Gastroesophageal sphincter (tissue), 4 donors: ENCODE measurements at regions not wholly inside any gene's neighbourhood (a gene's known extent, or its start where the extent isn't known, plus 50 kb on each side); places are given as distances from the start of the nearest gene placed in this dataset.

Source experiments
- ATAC-seq: fragments of 150-250 bp; one replicate; pipeline ENCODE4 v1.9.1; 2016; ENCODE audit warnings: mild to moderate bottlenecking, moderate library complexity
- H3K27ac ChIP-seq, 4 donors: fragments of 200-600 bp; sonication (generic) in 3 of 4; 1 replicate in 3 of 4; 2 replicates in 1 of 4; pipeline ENCODE4 v1.5.1; 2016 to 2019
- H3K27me3 ChIP-seq: fragments of 200-600 bp; sonication (generic); one replicate; pipeline ENCODE4 v1.5.1; 2019
- H3K36me3 ChIP-seq, 2 donors: fragments of 200-600 bp; sonication (generic); one replicate each; pipeline ENCODE4 v1.5.1; 2019; ENCODE audit warnings: control low read depth in 1 of 2
- H3K4me1 ChIP-seq, 3 donors: fragments of 200-600 bp; sonication (generic); 1 replicate in 2 of 3; 2 replicates in 1 of 3; pipeline ENCODE4 v1.5.1; 2016 to 2019; ENCODE audit warnings: control low read depth in 2 of 3
- H3K4me3 ChIP-seq, 2 donors: fragments of 200-600 bp; sonication (generic); one replicate each; pipeline ENCODE4 v1.5.1; 2019; ENCODE audit warnings: mild to moderate bottlenecking in 1 of 2, moderate library complexity in 1 of 2
- H3K9me3 ChIP-seq, 3 donors: fragments of 200-600 bp; sonication (generic); one replicate each; pipeline ENCODE4 v1.5.1; 2017 to 2019; ENCODE audit warnings: control low read depth in 2 of 3
- EP300 ChIP-seq: sonication (generic); formaldehyde crosslinking; IDR thresholded peaks from one replicate; pipeline ENCODE4 v1.6.1; 2017; ENCODE audit warnings: antibody characterized with exemption, mild to moderate bottlenecking
- POLR2A ChIP-seq, 2 donors: fragments of 450-650 bp; IDR thresholded peaks; one replicate each; pipeline ENCODE4 v1.6.1; 2017; ENCODE audit warnings: antibody characterized with exemption in 2 of 2, mild to moderate bottlenecking in 2 of 2, moderate library complexity in 1 of 2
- POLR2AphosphoS5 ChIP-seq: sonication (generic); formaldehyde crosslinking; IDR thresholded peaks from one replicate; pipeline ENCODE4 v1.6.1; 2017; ENCODE audit warnings: antibody characterized with exemption
- WGBS, 2 donors: methylation state at CpG; one replicate each; pipeline ENCODE4 v1.1.5; 2018; ENCODE audit warnings: low coverage in 1 of 2; 5-methylcytosine and 5-hydroxymethylcytosine counted together
- TF ChIP-seq, protein P1 (sequence below), 4 experiments: fragments of 200-600 bp in 2 of 4; fragments of 450-650 bp in 2 of 4; sonication (generic) in 1 of 4; IDR thresholded peaks; one replicate each; pipeline ENCODE4 v1.5.1; 2017 to 2019; ENCODE audit warnings: antibody characterized with exemption in 4 of 4, mild to moderate bottlenecking in 2 of 4, moderate library complexity in 2 of 4

DNA sequence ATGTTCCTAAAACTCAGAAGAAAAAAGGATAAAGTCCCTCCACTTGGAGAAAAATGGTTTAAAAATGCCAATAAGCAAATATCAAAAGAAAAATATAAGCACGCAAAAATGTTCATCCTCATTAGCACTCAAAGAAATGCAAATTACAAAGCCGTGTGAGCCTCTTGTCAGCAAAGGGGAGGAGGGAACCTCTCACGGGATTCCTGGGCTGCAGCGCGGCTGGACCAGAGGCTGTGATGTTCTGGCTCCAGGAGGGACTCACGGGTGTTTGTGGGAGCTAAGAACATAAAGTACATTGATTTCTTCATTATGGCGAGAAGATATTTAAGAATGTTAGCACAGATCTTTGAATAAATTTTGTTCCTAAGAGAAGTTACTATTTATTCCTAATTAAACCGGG, 1451.2 kb downstream of the BRD1 start:
- no peaks in the 10 kb centered on the region for H3K9me3 ChIP-seq
- WGBS, 2 donors: 19 to 20% methylated on average over 8 of the region's 8 CpGs
- H3K4me1 ChIP-seq: no peaks in the 10 kb centered on the region
- ATAC-seq: no peak
- no peak overlapping the region for H3K27ac ChIP-seq
- TF ChIP-seq EP300 (no peak), POLR2A (IDR thresholded peaks at IDR 0.05) (no peak), POLR2AphosphoS5 (no peak)
- TF ChIP-seq, protein P1, sequence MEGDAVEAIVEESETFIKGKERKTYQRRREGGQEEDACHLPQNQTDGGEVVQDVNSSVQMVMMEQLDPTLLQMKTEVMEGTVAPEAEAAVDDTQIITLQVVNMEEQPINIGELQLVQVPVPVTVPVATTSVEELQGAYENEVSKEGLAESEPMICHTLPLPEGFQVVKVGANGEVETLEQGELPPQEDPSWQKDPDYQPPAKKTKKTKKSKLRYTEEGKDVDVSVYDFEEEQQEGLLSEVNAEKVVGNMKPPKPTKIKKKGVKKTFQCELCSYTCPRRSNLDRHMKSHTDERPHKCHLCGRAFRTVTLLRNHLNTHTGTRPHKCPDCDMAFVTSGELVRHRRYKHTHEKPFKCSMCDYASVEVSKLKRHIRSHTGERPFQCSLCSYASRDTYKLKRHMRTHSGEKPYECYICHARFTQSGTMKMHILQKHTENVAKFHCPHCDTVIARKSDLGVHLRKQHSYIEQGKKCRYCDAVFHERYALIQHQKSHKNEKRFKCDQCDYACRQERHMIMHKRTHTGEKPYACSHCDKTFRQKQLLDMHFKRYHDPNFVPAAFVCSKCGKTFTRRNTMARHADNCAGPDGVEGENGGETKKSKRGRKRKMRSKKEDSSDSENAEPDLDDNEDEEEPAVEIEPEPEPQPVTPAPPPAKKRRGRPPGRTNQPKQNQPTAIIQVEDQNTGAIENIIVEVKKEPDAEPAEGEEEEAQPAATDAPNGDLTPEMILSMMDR (IDR thresholded peaks at IDR 0.05): no peak
- H3K4me3 ChIP-seq: no peak overlapping the region
- H3K27me3 ChIP-seq: peaks cover 54% of the 10 kb centered on the region
- no peaks in the 10 kb centered on the region for H3K36me3 ChIP-seq

- peaks cover 40% of the 10 kb centered on the region for H3K27me3 ChIP-seq
- ATAC-seq: no peak
- H3K27ac ChIP-seq: no peak overlapping the region
- TF ChIP-seq POLR2AphosphoS5: no peak
- TF ChIP-seq POLR2A (IDR thresholded peaks at IDR 0.05): no peak
- TF ChIP-seq, protein P1 (IDR thresholded peaks at IDR 0.05): no peak
- TF ChIP-seq EP300: no peak
- H3K4me3 ChIP-seq: no peak overlapping the region
- WGBS, 2 donors: 65 to 90% methylated on average over 2 to 3 of the region's 12 CpGs
- H3K9me3 ChIP-seq: no peaks in the 10 kb centered on the region
- peaks cover 0 to 10% (median 0%) of the 10 kb centered on the region in 3 donors for H3K4me1 ChIP-seq
- no peaks in the 10 kb centered on the region for H3K36me3 ChIP-seq
Measured at GRCh38 chr22:48373626-48374173, 1454.0 kb downstream of the BRD1 start.

- WGBS, 2 donors: 83% methylated on average over 1 of the region's 7 CpGs; no CpG with 5 or more reads in 1 of the 2 donors
Measured at GRCh38 chr22:48372390-48372789, 1455.3 kb downstream of the BRD1 start.

DNA sequence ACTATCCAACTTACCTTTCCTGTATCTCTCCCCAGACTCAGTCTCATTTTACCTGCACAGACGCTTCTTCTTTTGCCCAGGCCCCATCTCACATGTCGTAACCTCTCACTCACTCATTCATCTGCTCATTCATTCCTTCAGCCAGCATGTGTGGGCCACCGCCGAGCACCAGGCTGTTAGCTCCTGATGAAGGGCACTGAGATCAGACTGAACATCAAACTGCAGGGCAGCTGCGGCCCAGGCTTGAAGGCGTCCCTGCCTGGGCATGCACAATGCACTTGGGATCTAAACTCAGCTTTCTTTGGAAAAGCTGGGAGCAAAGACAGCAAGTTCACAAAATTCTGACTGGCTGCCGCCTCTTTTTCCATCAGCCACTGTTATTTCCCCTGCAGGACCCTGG, 1456.3 kb downstream of the BRD1 start:
- H3K9me3 ChIP-seq: no peaks in the 10 kb centered on the region
- no peak overlapping the region for H3K27ac ChIP-seq
- no peak for ATAC-seq
- H3K27me3 ChIP-seq: peaks cover 22% of the 10 kb centered on the region
- H3K36me3 ChIP-seq: no peaks in the 10 kb centered on the region
- no peak overlapping the region for H3K4me3 ChIP-seq
- 73 to 83% methylated on average over 2 of the region's 7 CpGs for WGBS, 2 donors
- no peak for TF ChIP-seq EP300
- peaks cover 0 to 10% (median 0%) of the 10 kb centered on the region in 3 donors for H3K4me1 ChIP-seq

More at GRCh38 chr22:48372390-48372789, 1455.3 kb downstream of the BRD1 start:
- Histone ChIP-seq H3K4me3 (no peak overlapping the region), H3K4me1 (peaks cover 0 to 10% (median 0%) of the 10 kb centered on the region in 3 donors), H3K27me3 (peaks cover 29% of the 10 kb centered on the region), H3K27ac (no peak overlapping the region), H3K36me3 (no peaks in the 10 kb centered on the region), H3K9me3 (no peaks in the 10 kb centered on the region)
- ATAC-seq: no peak
- TF ChIP-seq POLR2AphosphoS5 (no peak), EP300 (no peak), POLR2A (IDR thresholded peaks at IDR 0.05) (no peak)
- TF ChIP-seq, protein P1 (IDR thresholded peaks at IDR 0.05): no peak

- no peak for ATAC-seq
- Histone ChIP-seq H3K27ac (no peak overlapping the region), H3K4me1 (peaks cover 0 to 10% (median 0%) of the 10 kb centered on the region in 3 donors), H3K4me3 (no peak overlapping the region), H3K9me3 (no peaks in the 10 kb centered on the region), H3K36me3 (no peaks in the 10 kb centered on the region), H3K27me3 (peaks cover 22% of the 10 kb centered on the region)
- TF ChIP-seq EP300 (no peak), POLR2A (IDR thresholded peaks at IDR 0.05) (no peak), POLR2AphosphoS5 (no peak)
- TF ChIP-seq, protein P1 (IDR thresholded peaks at IDR 0.05): no peak
- 69 to 80% methylated on average over 4 to 8 of the region's 13 CpGs for WGBS, 2 donors
Measured at GRCh38 chr22:48370508-48371325, 1457.0 kb downstream of the BRD1 start.
